Endothelial cell of umbilical vein (primary cell): ENCODE measurements at regions not wholly inside any gene's neighbourhood (a gene's known extent, or its start where the extent isn't known, plus 50 kb on each side); places are given as distances from the start of the nearest gene placed in this dataset.

Experiments
- CTCF ChIP-seq, 2 donors: IDR thresholded peaks; 1 replicate in 1 of 2; 2 replicates in 1 of 2; pipeline ENCODE4 v1.5.1; 2011; ENCODE audit warnings: low read length in 2 of 2, mild to moderate bottlenecking in 2 of 2, moderate library complexity in 2 of 2, control low read depth in 1 of 2, inconsistent platforms in 1 of 2, low read depth in 1 of 2; ENCODE audit not compliant: insufficient read depth in 1 of 2; ENCODE audit errors: extremely low read depth in 1 of 2
- MAX ChIP-seq: IDR thresholded peaks from 2 replicates; pipeline ENCODE4 v1.6.1; 2011; ENCODE audit not compliant: insufficient read depth, insufficient read length
- MYC ChIP-seq: IDR thresholded peaks from one replicate; pipeline ENCODE4 v1.6.1; 2011; ENCODE audit warnings: mild to moderate bottlenecking, low read depth, low read length
- POLR2A ChIP-seq: IDR thresholded peaks from 2 replicates; pipeline ENCODE4 v1.6.1; 2012; ENCODE audit warnings: low read depth, mild to moderate bottlenecking, control low read depth, low read length
- POLR2AphosphoS5 ChIP-seq: IDR thresholded peaks from 2 replicates; pipeline ENCODE4 v1.6.1; 2012; ENCODE audit warnings: low read depth, mild to moderate bottlenecking, control low read depth, low read length, moderate library complexity; ENCODE audit not compliant: insufficient read depth

- no peak for TF ChIP-seq CTCF (IDR thresholded peaks at IDR 0.05; ENCODE audit: extremely low read depth in 1 of 2, insufficient read depth in 1 of 2, low read depth in 1 of 2, low read length in 2 of 2)
- no peak for TF ChIP-seq POLR2A
- TF ChIP-seq MAX: no peak
- TF ChIP-seq POLR2AphosphoS5: no peak
- TF ChIP-seq MYC: no peak
These were observed 118.2 kb upstream of the THUMPD2 start for GRCh38 chr2:39897273-39897672.
